Activated CD4-positive, alpha-beta T cell treated with anti-CD3 and anti-CD28 coated beads for 1 hour (primary cell): ENCODE measurements at regions not wholly inside any gene's neighbourhood (a gene's known extent, or its start where the extent isn't known, plus 50 kb on each side); places are given as distances from the start of the nearest gene placed in this dataset.

Experiments used
- DNase-seq: peaks from one replicate; pipeline ENCODE4 v3.0.0-alpha.2; 2020

GRCh38 chr10:110416776-110417711 lies 80.7 kb upstream of the DUSP5 start:
- no peak for DNase-seq

- no peak for DNase-seq
Observed at GRCh38 chr10:110418218-110418617, 79.5 kb upstream of the DUSP5 start.

GRCh38 chr10:110419265-110419664 lies 78.4 kb upstream of the DUSP5 start:
- DNase-seq, result no peak

- no peak for DNase-seq
Observed at GRCh38 chr10:110420401-110421193, 77.1 kb upstream of the DUSP5 start.

- no peak for DNase-seq
Observed at GRCh38 chr10:110421512-110422138, 76.1 kb upstream of the DUSP5 start.

GRCh38 chr10:110422548-110422947 lies 75.2 kb upstream of the DUSP5 start:
- no peak for DNase-seq

- no peak for DNase-seq
Observed at GRCh38 chr10:110423650-110424049, 74.1 kb upstream of the DUSP5 start.

- DNase-seq, result no peak
Observed at GRCh38 chr10:110425684-110426293, 71.9 kb upstream of the DUSP5 start.

- DNase-seq, result no peak
Observed at GRCh38 chr10:110426294-110427181, 71.2 kb upstream of the DUSP5 start.

- DNase-seq, result no peak
Observed at GRCh38 chr10:110429301-110429700, 68.4 kb upstream of the DUSP5 start.

- no peak for DNase-seq
Observed at GRCh38 chr10:110430340-110431273, 67.1 kb upstream of the DUSP5 start.

GRCh38 chr10:110431659-110432058 lies 66.0 kb upstream of the DUSP5 start:
- DNase-seq, result no peak

- DNase-seq, result no peak
Observed at GRCh38 chr10:110432084-110432483, 65.6 kb upstream of the DUSP5 start.

GRCh38 chr10:110432814-110433565 lies 64.7 kb upstream of the DUSP5 start:
- no peak for DNase-seq

- DNase-seq, result no peak
Observed at GRCh38 chr10:110433740-110434139, 64.0 kb upstream of the DUSP5 start.

- DNase-seq, result no peak
Observed at GRCh38 chr10:110434489-110435096, 63.1 kb upstream of the DUSP5 start.

GRCh38 chr10:110436554-110437350 lies 61.0 kb upstream of the DUSP5 start:
- DNase-seq, result no peak

- DNase-seq, result no peak
Observed at GRCh38 chr10:110437351-110437605, 60.4 kb upstream of the DUSP5 start.

- no peak for DNase-seq
Observed at GRCh38 chr10:110437761-110438341, 59.9 kb upstream of the DUSP5 start.
